ENCODE measurements at regions not wholly inside any gene's neighbourhood (a gene's known extent, or its start where the extent isn't known, plus 50 kb on each side); places are given as distances from the start of the nearest gene placed in this dataset.

DNA sequence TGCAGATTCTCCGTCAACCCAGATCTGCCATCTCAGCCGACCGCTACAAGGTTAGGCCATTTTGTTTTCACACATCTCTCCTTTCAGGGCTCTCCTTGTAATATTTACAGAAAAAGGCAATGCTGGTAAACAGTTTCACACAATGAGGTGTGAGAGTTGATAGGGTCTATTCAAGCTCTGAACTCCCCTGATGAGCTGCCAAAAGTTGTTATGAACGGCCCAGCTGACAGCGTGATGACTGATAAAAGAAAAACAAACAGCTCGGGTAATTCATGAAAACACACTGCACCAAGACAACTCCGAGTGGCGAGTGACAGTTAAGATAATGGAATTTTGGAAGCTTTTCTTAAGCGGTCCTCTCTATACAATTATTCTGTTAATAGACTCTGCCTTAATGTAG is 68.1 kb upstream of the IRX5 start:
- Histone ChIP-seq H4K20me1 (ENCODE audit: insufficient read depth) (no peaks in the 10 kb centered on the region), H3K27ac (ENCODE audit: low read length) (no peak overlapping the region), H3K9ac (ENCODE audit: low read length) (no peak overlapping the region), H3K79me2 (replicated peaks; ENCODE audit: insufficient read depth, low read length) (no peaks in the 10 kb centered on the region), H3K9me2 (ENCODE audit: insufficient read depth, low read length) (no peaks in the 10 kb centered on the region), H3K9me3 (ENCODE audit: low read length) (peaks cover 3% of the 10 kb centered on the region), H3F3A (ENCODE audit: insufficient read depth, low read length, poor library complexity, severe bottlenecking) (no peaks in the 10 kb centered on the region), H3K4me2 (ENCODE audit: low read length) (no peak overlapping the region), H3K4me3 (ENCODE audit: low read length) (no peak overlapping the region), H2AFZ (ENCODE audit: low read depth, low read length) (no peak overlapping the region), H3K27me3 (ENCODE audit: insufficient read depth, low read depth, low read length) (no peaks in the 10 kb centered on the region), H3K36me3 (ENCODE audit: insufficient read depth, low read length) (no peaks in the 10 kb centered on the region)
- no peak for TF ChIP-seq MXI1 (conservative IDR thresholded peaks at IDR 0.05; ENCODE audit: poor library complexity, severe bottlenecking)
- TF ChIP-seq, protein P1, sequence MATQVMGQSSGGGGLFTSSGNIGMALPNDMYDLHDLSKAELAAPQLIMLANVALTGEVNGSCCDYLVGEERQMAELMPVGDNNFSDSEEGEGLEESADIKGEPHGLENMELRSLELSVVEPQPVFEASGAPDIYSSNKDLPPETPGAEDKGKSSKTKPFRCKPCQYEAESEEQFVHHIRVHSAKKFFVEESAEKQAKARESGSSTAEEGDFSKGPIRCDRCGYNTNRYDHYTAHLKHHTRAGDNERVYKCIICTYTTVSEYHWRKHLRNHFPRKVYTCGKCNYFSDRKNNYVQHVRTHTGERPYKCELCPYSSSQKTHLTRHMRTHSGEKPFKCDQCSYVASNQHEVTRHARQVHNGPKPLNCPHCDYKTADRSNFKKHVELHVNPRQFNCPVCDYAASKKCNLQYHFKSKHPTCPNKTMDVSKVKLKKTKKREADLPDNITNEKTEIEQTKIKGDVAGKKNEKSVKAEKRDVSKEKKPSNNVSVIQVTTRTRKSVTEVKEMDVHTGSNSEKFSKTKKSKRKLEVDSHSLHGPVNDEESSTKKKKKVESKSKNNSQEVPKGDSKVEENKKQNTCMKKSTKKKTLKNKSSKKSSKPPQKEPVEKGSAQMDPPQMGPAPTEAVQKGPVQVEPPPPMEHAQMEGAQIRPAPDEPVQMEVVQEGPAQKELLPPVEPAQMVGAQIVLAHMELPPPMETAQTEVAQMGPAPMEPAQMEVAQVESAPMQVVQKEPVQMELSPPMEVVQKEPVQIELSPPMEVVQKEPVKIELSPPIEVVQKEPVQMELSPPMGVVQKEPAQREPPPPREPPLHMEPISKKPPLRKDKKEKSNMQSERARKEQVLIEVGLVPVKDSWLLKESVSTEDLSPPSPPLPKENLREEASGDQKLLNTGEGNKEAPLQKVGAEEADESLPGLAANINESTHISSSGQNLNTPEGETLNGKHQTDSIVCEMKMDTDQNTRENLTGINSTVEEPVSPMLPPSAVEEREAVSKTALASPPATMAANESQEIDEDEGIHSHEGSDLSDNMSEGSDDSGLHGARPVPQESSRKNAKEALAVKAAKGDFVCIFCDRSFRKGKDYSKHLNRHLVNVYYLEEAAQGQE (IDR thresholded peaks at IDR 0.05; ENCODE audit: borderline replicate concordance) = no peak
- TF ChIP-seq, protein P2, sequence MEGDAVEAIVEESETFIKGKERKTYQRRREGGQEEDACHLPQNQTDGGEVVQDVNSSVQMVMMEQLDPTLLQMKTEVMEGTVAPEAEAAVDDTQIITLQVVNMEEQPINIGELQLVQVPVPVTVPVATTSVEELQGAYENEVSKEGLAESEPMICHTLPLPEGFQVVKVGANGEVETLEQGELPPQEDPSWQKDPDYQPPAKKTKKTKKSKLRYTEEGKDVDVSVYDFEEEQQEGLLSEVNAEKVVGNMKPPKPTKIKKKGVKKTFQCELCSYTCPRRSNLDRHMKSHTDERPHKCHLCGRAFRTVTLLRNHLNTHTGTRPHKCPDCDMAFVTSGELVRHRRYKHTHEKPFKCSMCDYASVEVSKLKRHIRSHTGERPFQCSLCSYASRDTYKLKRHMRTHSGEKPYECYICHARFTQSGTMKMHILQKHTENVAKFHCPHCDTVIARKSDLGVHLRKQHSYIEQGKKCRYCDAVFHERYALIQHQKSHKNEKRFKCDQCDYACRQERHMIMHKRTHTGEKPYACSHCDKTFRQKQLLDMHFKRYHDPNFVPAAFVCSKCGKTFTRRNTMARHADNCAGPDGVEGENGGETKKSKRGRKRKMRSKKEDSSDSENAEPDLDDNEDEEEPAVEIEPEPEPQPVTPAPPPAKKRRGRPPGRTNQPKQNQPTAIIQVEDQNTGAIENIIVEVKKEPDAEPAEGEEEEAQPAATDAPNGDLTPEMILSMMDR (IDR thresholded peaks at IDR 0.05; ENCODE audit: poor library complexity, severe bottlenecking) = no peak
- no peak for TF ChIP-seq RAD21 (conservative IDR thresholded peaks at IDR 0.05)
- no peak for TF ChIP-seq TAF1 (IDR thresholded peaks at IDR 0.05; ENCODE audit: low read depth)
- no peak for TF ChIP-seq SMC3 (conservative IDR thresholded peaks at IDR 0.05; ENCODE audit: poor library complexity)

DNA sequence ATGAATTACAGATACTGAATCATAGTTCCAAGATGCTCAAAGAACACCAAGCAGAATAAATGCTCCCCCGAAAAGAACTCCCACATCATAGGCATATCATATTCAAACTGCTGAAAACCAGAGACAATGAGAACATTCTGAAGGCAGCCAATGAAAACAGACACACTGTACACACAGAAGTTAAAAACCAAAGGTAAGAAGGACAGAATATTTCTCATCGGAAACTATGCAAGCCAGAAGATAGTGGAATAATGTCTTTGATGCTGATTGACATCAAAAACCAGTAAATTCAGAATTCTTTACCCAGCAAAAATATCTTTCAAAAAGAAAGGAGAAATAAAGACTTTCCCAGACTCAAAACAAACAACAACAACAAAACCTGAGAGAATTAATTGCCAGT is 73.8 kb upstream of the IRX5 start:
- no peak overlapping the region for H2AFZ ChIP-seq (ENCODE audit: low read depth, low read length)
- H3K36me3 ChIP-seq (ENCODE audit: insufficient read depth, low read length) = no peaks in the 10 kb centered on the region
- TF ChIP-seq, protein P2 (IDR thresholded peaks at IDR 0.05; ENCODE audit: poor library complexity, severe bottlenecking) = no peak
- TF ChIP-seq, protein P1 (IDR thresholded peaks at IDR 0.05; ENCODE audit: borderline replicate concordance) = no peak
- TF ChIP-seq SMC3 (conservative IDR thresholded peaks at IDR 0.05; ENCODE audit: poor library complexity) (no peak), EZH2 (IDR thresholded peaks at IDR 0.05; ENCODE audit: borderline replicate concordance, insufficient read depth, low read length, poor library complexity, severe bottlenecking) (no peak), POLR2AphosphoS5 (IDR thresholded peaks at IDR 0.05) (no peak), RAD21 (conservative IDR thresholded peaks at IDR 0.05) (no peak), MXI1 (conservative IDR thresholded peaks at IDR 0.05; ENCODE audit: poor library complexity, severe bottlenecking) (no peak), EP300 (conservative IDR thresholded peaks at IDR 0.05; ENCODE audit: poor library complexity, severe bottlenecking) (no peak), TAF1 (IDR thresholded peaks at IDR 0.05; ENCODE audit: low read depth) (no peak)
- no peak overlapping the region for H3K9ac ChIP-seq (ENCODE audit: low read length)
- H3K27me3 ChIP-seq (ENCODE audit: insufficient read depth, low read depth, low read length) = no peaks in the 10 kb centered on the region
- H3K4me3 ChIP-seq (ENCODE audit: low read length) = no peak overlapping the region
- H3K4me2 ChIP-seq (ENCODE audit: low read length) = no peak overlapping the region
- H3F3A ChIP-seq (ENCODE audit: insufficient read depth, low read length, poor library complexity, severe bottlenecking) = no peaks in the 10 kb centered on the region
- H3K9me3 ChIP-seq (ENCODE audit: low read length) = peaks cover 6% of the 10 kb centered on the region
- no peaks in the 10 kb centered on the region for H4K20me1 ChIP-seq (ENCODE audit: insufficient read depth)
- no peaks in the 10 kb centered on the region for H3K79me2 ChIP-seq (replicated peaks; ENCODE audit: insufficient read depth, low read length)
- H3K27ac ChIP-seq (ENCODE audit: low read length) = no peak overlapping the region
- H3K9me2 ChIP-seq (ENCODE audit: insufficient read depth, low read length) = no peaks in the 10 kb centered on the region
